ENCODE measurements at regions not wholly inside any gene's neighbourhood (a gene's known extent, or its start where the extent isn't known, plus 50 kb on each side); places are given as distances from the start of the nearest gene placed in this dataset.

- TF ChIP-seq GATA2 (IDR thresholded peaks at IDR 0.05; ENCODE audit: low read depth, low read length) (no peak), GATA3 (IDR thresholded peaks at IDR 0.05; ENCODE audit: low read depth, low read length) (no peak)
Measured at GRCh38 chr22:47371263-47372090, 609.0 kb downstream of the TBC1D22A start.

GRCh38 chr22:47370448-47371262 is 608.2 kb downstream of the TBC1D22A start:
- TF ChIP-seq GATA2 (IDR thresholded peaks at IDR 0.05; ENCODE audit: low read depth, low read length) (no peak), GATA3 (IDR thresholded peaks at IDR 0.05; ENCODE audit: low read depth, low read length) (no peak)

GRCh38 chr22:47369431-47370015 is 607.1 kb downstream of the TBC1D22A start:
- TF ChIP-seq GATA3 (IDR thresholded peaks at IDR 0.05; ENCODE audit: low read depth, low read length) (no peak), GATA2 (IDR thresholded peaks at IDR 0.05; ENCODE audit: low read depth, low read length) (no peak)

GRCh38 chr22:47369020-47369419 is 606.6 kb downstream of the TBC1D22A start:
- TF ChIP-seq GATA2 (IDR thresholded peaks at IDR 0.05; ENCODE audit: low read depth, low read length) (no peak), GATA3 (IDR thresholded peaks at IDR 0.05; ENCODE audit: low read depth, low read length) (no peak)

- no peak for TF ChIP-seq GATA2 (IDR thresholded peaks at IDR 0.05; ENCODE audit: low read depth, low read length)
- no peak for TF ChIP-seq GATA3 (IDR thresholded peaks at IDR 0.05; ENCODE audit: low read depth, low read length)
Measured at GRCh38 chr22:47367993-47368945, 605.8 kb downstream of the TBC1D22A start.

- TF ChIP-seq GATA2 (IDR thresholded peaks at IDR 0.05; ENCODE audit: low read depth, low read length) (no peak), GATA3 (IDR thresholded peaks at IDR 0.05; ENCODE audit: low read depth, low read length) (no peak)
Measured at GRCh38 chr22:47367107-47367690, 604.7 kb downstream of the TBC1D22A start.

GRCh38 chr22:47366026-47366767 is 603.7 kb downstream of the TBC1D22A start:
- TF ChIP-seq GATA3 (IDR thresholded peaks at IDR 0.05; ENCODE audit: low read depth, low read length) (no peak), GATA2 (IDR thresholded peaks at IDR 0.05; ENCODE audit: low read depth, low read length) (no peak)

GRCh38 chr22:47361247-47361646 is 598.8 kb downstream of the TBC1D22A start:
- TF ChIP-seq GATA2 (IDR thresholded peaks at IDR 0.05; ENCODE audit: low read depth, low read length): no peak
- TF ChIP-seq GATA3 (IDR thresholded peaks at IDR 0.05; ENCODE audit: low read depth, low read length): no peak

GRCh38 chr22:47357493-47357892 is 595.0 kb downstream of the TBC1D22A start:
- TF ChIP-seq GATA2 (IDR thresholded peaks at IDR 0.05; ENCODE audit: low read depth, low read length): no peak
- TF ChIP-seq GATA3 (IDR thresholded peaks at IDR 0.05; ENCODE audit: low read depth, low read length): no peak

GRCh38 chr22:47357086-47357485 is 594.6 kb downstream of the TBC1D22A start:
- TF ChIP-seq GATA3 (IDR thresholded peaks at IDR 0.05; ENCODE audit: low read depth, low read length) (no peak), GATA2 (IDR thresholded peaks at IDR 0.05; ENCODE audit: low read depth, low read length) (no peak)

- TF ChIP-seq GATA3 (IDR thresholded peaks at IDR 0.05; ENCODE audit: low read depth, low read length): no peak
- TF ChIP-seq GATA2 (IDR thresholded peaks at IDR 0.05; ENCODE audit: low read depth, low read length): no peak
Measured at GRCh38 chr22:47356511-47357011, 594.1 kb downstream of the TBC1D22A start.
